ENCODE measurements at regions not wholly inside any gene's neighbourhood (a gene's known extent, or its start where the extent isn't known, plus 50 kb on each side); places are given as distances from the start of the nearest gene placed in this dataset.

- TF ChIP-seq YY1 (IDR thresholded peaks at IDR 0.05; ENCODE audit: extremely low read depth, insufficient replicate concordance, low read depth, low read length) (no peak), SIN3A (IDR thresholded peaks at IDR 0.05; ENCODE audit: low read depth) (no peak)
Measured at GRCh38 chrX:124203311-124203710, 129.1 kb upstream of the TEX13D start (continued).

- no peak overlapping the region for H3K9ac ChIP-seq (ENCODE audit: low read length)
- H3K36me3 ChIP-seq (ENCODE audit: control insufficient read depth in 1 of 2, insufficient read depth in 2 of 2, low read length in 2 of 2): no peaks in the 10 kb centered on the region
- H3K79me2 ChIP-seq (ENCODE audit: insufficient read depth, low read length): no peaks in the 10 kb centered on the region
- no peak overlapping the region for H3K4me3 ChIP-seq (replicated peaks in 1 of 2; ENCODE audit: low read depth in 1 of 2, low read length in 2 of 2)
- no peaks in the 10 kb centered on the region for H3K4me1 ChIP-seq (ENCODE audit: control insufficient read depth in 1 of 2, insufficient read depth in 2 of 2, low read length in 2 of 2)
- no peak for TF ChIP-seq RAD21 (IDR thresholded peaks at IDR 0.05; ENCODE audit: low read depth)
- TF ChIP-seq MAX (IDR thresholded peaks at IDR 0.05): no peak
- TF ChIP-seq POLR2AphosphoS5 (IDR thresholded peaks at IDR 0.05; ENCODE audit: low read depth, low read length): no peak
- TF ChIP-seq ELF1 (IDR thresholded peaks at IDR 0.05; ENCODE audit: borderline replicate concordance, low read depth): no peak
- no peak for TF ChIP-seq EZH2phosphoT487 (IDR thresholded peaks at IDR 0.05; ENCODE audit: borderline replicate concordance)
- TF ChIP-seq CBX3 (IDR thresholded peaks at IDR 0.05; ENCODE audit: low read depth): no peak
- no peak for TF ChIP-seq SIN3A (IDR thresholded peaks at IDR 0.05; ENCODE audit: low read depth)
- no peak for TF ChIP-seq YY1 (IDR thresholded peaks at IDR 0.05; ENCODE audit: extremely low read depth, insufficient replicate concordance, low read depth, low read length)
- TF ChIP-seq TCF7L2 (IDR thresholded peaks at IDR 0.05; ENCODE audit: borderline replicate concordance, extremely low read depth, insufficient read depth, insufficient read length): no peak
- TF ChIP-seq CEBPB (IDR thresholded peaks at IDR 0.05; ENCODE audit: low read depth): no peak
- no peak for TF ChIP-seq SP1 (IDR thresholded peaks at IDR 0.05; ENCODE audit: low read depth)
- TF ChIP-seq SRF (IDR thresholded peaks at IDR 0.05; ENCODE audit: low read depth): no peak
- no peak for TF ChIP-seq ZBTB33 (IDR thresholded peaks at IDR 0.05; ENCODE audit: extremely low read depth, insufficient replicate concordance, low read length)
- TF ChIP-seq ZNF274 (IDR thresholded peaks at IDR 0.05; ENCODE audit: low read depth, low read length): no peak
- TF ChIP-seq FOSL1 (IDR thresholded peaks at IDR 0.05; ENCODE audit: low read depth): no peak
- no peaks in the 10 kb centered on the region for H3K27me3 ChIP-seq (ENCODE audit: insufficient read depth, low read length)
- H3K27ac ChIP-seq (ENCODE audit: low read depth, low read length): no peak overlapping the region
- no peak for DNase-seq (ENCODE audit: low read depth, low spot score)
- H3K4me2 ChIP-seq (ENCODE audit: low read length): no peak overlapping the region
- H4K20me1 ChIP-seq (ENCODE audit: insufficient read depth): no peaks in the 10 kb centered on the region
- ChIA-PET CTCF (no interaction called here), POLR2A (no interaction called here), RAD21 (ENCODE audit: low non-redundant PET in 1 of 2, low total read pairs in 2 of 2, uncharacterized antibody in 2 of 2, unreplicated experiment in 2 of 2) (no interaction called here)
- no peak for ATAC-seq
- H3K9me3 ChIP-seq (ENCODE audit: control insufficient read depth in 1 of 2, insufficient read depth in 1 of 2, low read depth in 1 of 2, low read length in 2 of 2): no peaks in the 10 kb centered on the region
- no peak overlapping the region for H2AFZ ChIP-seq (ENCODE audit: low read depth, low read length, poor library complexity, severe bottlenecking)
- no peaks in the 10 kb centered on the region for H3K9me2 ChIP-seq (ENCODE audit: insufficient read depth)
- BruUV-seq (replicated peaks): no TSS peak
- intact Hi-C loops (cut with micrococcal nuclease): no loop called here
Measured at GRCh38 chrX:124208660-124209059, 123.8 kb upstream of the TEX13D start.
